Kasumi-1 (cell line): ENCODE measurements at regions not wholly inside any gene's neighbourhood (a gene's known extent, or its start where the extent isn't known, plus 50 kb on each side); places are given as distances from the start of the nearest gene placed in this dataset.
"Not testable (repeated sequence)": the region's sequence is repeated elsewhere in the genome, so short reads cannot be mapped to it uniquely, and the experiment has no call there.

Source experiments
- DNase-seq, 2 experiments: peaks; one replicate each; lab custom pipeline; 2025; lab: John Stamatoyannopoulos, UW

DNA sequence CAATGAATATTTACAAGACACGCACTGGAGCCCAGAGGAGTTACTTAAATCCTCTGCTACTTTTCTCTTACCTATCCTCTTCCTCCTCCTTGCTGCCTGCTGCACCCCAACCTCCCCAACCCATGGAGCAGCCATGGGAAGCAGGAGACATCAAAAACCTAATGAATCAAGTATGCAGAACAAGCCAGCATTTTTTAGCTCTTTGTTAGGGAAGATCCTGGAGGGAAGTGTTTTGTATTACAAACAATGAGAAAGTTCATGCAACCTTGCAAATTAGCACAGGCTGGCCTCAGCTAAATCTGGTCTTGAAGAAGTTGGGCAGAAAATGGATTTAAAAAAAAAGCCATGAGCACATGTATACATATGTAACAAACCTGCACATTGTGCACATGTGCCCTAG is 498.8 kb downstream of the KIF4B start:
- no peak for DNase-seq

DNA sequence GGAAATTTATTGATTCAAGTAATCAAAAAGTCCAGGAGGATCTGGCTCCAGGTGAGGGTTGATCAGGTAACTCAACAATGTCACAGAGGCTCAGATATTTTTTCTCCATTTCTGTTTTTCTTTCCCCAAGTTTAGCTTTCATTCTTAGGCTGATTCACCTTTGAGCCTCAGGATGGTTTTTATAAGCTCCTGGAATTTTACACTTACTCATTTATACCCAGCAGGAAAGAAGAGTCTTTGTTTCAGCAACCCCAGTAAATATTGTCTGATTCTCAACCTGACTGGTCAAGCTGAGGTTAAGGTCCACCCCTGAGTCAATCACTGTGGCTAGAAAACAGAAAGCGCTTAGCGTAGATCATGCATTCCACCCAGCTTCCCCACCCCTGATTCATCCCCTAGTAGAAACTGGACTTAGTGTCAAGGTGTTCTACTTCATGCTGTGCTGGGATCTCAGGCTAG is 500.6 kb downstream of the KIF4B start:
- DNase-seq, result no peak

DNA sequence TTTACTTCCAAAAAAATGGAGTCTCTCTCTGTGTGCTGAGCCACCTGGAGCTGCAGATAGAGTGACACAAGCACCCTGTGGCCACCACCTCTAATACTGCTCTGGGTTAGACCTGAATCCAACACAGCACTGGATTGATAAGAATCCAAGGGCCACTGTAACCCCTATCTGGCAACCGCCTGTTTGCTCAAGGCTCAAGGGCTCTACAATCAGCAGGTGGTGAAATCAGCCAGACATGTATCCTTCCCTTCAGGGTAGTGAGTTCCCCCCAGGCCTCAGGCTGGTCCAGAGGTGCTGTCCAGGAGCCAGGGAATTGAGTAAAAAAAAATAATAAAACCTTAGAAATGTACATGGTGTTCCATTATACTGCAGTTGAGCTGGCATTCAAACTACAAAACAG is 509.0 kb downstream of the KIF4B start:
- no peak for DNase-seq

- DNase-seq, result no peak
Measured at GRCh38 chr5:155529362-155529761, 515.8 kb downstream of the KIF4B start.

DNA sequence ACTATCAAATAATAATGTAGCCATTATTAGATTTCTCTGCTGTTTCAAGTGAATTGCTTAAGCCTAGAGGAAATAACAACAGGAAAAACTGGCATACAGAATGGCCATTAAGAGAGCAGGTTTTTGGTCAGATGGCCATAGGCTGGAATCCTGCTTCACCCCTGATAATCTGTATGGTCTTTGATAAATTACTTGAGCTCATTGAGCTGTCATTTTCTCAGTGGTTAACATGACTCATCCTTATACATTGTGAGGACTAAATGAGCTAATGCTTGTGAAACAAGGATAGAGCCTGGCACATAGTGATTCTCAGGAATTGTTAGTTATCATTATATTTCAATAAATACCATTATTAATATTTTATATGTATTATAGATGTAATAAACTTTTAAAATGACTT is 516.5 kb downstream of the KIF4B start:
- DNase-seq, result no peak

- no peak for DNase-seq
Measured at GRCh38 chr5:155532621-155533311, 519.2 kb downstream of the KIF4B start.

- DNase-seq, result no peak
Measured at GRCh38 chr5:155540000-155540595, 526.5 kb downstream of the KIF4B start.

DNA sequence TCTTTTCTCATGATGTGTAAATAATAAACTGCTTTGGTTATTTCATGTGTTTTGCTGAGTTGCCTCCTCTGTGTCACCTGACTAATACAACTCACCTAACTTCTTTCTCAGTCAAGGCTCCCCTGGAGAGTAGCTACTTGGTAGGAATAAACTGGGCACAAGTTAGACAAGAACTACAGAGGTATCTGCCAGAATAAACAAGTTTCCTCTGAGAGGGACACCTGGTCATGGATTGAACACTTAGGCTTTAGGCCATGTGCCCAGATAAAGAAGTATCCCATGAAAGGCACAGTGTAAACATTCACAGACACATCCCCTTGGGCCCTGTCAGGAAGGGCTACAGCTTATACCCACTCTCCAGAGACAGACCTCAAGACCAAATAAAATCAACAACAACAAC is 532.5 kb downstream of the KIF4B start:
- no peak for DNase-seq

- no peak for DNase-seq
Measured at GRCh38 chr5:155554500-155554899, 540.9 kb downstream of the KIF4B start.

DNA sequence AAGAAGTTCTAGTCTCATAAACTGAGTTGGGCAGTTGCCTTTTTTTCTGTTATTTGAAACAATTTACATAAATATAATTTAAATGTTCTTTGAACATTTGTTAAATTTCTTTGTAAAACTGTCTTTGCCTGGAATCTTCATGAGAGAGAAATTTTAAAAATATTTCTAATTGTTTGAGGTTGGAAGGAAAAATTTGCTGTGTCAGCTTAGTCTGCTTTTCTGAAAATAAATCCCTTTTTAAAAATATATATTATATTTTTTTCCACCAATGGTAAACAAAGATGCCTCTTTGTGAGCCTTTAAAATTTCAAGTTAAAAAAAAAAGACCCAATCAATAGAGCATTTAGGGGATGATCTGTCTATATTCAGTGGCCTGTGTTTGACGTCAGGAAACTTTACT is 542.7 kb downstream of the KIF4B start:
- no peak for DNase-seq

DNA sequence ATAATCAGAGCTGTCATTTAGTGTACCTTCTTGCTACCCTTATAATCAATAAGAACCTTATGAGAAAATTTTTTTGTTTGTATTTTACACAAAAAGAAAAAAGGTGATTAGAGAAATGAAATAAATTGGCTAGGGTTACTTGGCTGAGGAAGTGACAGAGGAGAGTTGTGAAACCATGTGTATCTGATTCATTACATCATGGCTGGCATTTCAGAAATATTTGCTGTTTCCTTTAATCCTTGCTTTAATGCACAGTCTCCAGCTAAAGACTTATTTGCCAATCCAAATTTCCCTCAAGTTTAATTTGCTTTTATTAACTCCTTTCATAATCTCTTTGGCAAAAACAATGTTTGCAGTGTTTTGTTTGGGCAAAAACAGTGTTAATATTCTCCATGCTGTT is 543.1 kb downstream of the KIF4B start:
- DNase-seq, result no peak

DNA sequence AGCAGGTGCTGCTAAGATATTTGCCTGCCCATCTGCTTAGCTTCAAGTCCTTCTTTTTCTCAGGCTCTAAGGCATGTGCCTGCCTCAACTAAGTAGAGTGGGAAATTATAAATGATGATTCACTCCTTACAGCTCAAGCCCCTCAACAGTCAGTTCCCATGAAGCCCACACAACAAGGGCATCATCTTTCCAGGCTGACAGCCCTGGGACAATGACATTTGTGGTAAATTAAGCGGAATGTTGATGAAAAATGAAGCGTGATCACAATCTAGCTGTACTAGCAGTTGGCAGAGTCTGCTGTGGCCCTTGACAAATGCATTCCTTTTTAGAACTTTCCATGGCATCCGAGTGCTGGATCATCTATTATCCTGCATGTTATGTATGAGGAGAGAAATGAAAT is 548.6 kb downstream of the KIF4B start:
- no peak for DNase-seq

- DNase-seq, result no peak
Measured at GRCh38 chr5:155564541-155564940, 551.0 kb downstream of the KIF4B start.

DNA sequence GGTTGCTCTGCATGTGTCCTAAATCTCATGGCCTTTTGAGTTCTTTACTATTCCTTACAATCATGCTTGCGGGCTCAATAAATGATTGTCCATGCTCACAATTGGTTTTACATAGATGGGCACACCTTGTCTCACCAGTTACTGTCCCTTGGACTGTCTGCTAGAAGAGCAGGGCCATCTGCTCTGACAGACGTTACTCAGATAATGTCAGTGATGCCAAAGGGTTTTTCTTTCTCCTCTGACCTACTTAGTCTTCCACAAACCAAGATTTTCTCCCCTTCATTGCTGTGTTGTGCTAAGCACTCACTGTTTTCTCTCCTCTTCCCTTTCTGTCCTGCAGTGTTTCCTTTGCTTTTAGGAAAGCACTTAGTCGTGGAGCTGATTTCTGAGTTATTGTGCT is 562.3 kb downstream of the KIF4B start:
- no peak for DNase-seq

DNA sequence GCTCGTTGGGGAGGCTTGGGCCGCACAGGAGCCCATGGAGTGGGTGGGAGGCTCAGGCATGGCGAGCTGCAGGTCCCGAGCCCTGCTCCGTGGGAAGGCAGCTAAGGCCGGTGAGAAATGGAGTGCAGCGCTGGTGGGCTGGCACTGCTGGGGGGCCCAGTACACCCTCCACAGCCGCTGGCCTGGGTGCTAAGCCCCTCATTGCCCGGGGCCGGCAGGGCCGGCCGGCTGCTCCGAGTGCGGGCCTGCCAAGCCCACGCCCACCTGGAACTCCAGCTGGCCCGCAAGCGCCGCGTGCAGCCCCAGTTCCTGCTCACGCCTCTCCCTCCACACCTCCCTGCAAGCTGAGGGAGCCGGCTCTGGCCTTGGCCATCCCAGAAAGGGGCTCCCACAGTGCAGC is 573.3 kb downstream of the KIF4B start:
- not testable (repeated sequence) for DNase-seq

GRCh38 chr5:155587458-155587857 is 573.9 kb downstream of the KIF4B start:
- no peak for DNase-seq

- no peak for DNase-seq
Measured at GRCh38 chr5:155591273-155591672, 577.7 kb downstream of the KIF4B start.

DNA sequence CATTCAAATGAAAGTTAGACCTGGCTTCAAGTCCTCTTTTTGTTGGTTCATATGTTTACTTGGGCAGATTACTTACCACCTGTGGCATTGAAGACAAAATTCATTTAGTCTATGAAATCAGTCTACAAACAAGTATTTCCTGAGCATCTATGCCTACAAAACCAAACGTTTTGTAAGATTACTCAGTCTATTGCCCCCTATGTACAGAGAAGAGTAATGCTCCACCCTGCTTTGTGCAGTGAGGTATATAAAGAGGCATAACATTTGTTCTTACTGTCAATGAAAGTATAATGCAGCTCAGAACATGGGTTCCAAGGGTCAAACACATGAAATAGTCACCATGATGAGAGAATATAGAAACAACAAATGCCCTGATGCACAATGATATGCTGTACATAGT is 580.7 kb downstream of the KIF4B start:
- DNase-seq, result no peak

DNA sequence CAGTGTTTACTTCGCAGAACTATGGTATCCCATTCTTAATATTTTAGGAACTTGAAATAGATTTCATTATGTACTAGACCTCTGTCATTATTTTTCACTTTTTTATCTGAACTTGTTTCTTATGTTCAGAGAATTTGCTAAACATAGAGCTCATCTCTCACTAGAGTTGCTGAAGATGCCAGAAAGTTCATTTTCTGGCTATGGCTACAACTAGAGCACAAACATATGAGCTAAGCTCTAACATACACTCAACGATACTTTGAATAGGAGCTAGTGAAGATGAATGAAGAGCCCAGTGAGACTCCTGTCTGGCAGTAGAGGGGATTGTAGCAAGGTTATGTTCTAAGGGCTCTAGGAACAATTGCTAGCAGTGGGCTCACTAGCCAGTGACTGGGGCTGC is 582.2 kb downstream of the KIF4B start:
- no peak for DNase-seq

DNA sequence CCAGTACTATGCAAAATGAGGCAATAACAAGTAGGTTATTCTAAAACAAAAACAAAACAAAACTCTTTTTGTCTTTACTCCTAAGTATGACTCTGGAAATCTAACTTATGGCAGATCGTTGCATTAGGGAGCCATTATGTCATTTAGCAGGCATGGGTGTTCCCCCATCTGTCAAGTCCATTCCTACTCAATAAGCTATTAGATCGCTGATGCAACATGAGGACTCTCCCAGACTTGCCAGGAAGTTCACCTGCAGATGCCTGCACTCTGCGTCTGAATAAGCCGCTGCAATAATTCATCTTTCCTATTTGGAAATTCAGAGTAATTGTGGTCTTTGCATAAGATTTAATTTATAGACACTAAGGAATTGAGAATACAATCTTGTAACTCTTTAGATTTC is 585.0 kb downstream of the KIF4B start:
- no peak for DNase-seq

- no peak for DNase-seq
Measured at GRCh38 chr5:155605920-155606319, 592.4 kb downstream of the KIF4B start.

DNA sequence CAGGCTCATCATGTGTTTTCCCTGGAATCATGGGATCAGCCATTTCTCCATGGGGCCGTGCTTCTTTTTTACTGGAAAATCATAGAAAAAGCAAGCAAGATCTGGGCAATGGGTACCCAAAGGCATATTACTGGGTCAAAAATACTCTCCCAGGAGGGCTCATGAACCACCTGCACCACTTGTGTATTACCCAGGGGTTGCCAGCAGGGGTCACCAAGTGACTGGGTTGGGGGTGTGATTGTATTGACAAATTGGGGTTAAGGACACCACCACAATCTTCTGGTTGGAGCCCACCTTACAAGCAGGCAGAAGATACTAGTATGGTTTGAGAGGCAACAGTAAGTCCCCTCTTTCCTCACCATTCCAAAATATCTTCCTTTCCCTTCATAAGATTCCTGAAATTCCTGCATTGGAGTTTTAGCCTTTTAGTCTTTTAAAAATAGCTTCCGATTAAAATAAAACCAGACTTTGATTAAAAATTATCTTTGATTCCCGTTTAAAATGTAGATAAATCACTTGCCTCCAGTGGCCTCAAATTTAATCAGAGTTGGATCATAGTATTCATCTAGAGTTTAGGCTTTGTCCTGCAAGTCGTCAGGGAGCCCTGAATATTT is 603.3 kb downstream of the KIF4B start:
- DNase-seq, result peak; percentile 16 to 46

- DNase-seq, result no peak
Measured at GRCh38 chr5:155619688-155620087, 606.1 kb downstream of the KIF4B start.
